Trophoblast cell (in vitro differentiated cells and primary cell): ENCODE measurements at regions not wholly inside any gene's neighbourhood (a gene's known extent, or its start where the extent isn't known, plus 50 kb on each side); places are given as distances from the start of the nearest gene placed in this dataset.

Experiments
- DNase-seq, 2 donors: peaks; one replicate each; pipeline ENCODE4 v3.0.0-alpha.2; 2016
- H2AFZ ChIP-seq: 2 replicates; pipeline ENCODE4 v1.6.1; 2013; ENCODE audit warnings: low read length, moderate library complexity, mild to moderate bottlenecking; ENCODE audit not compliant: insufficient read depth, poor library complexity
- H2AK5ac ChIP-seq: 2 replicates; pipeline ENCODE4 v1.6.1; 2013; ENCODE audit warnings: mild to moderate bottlenecking, low read length
- H2BK120ac ChIP-seq: 2 replicates; pipeline ENCODE4 v1.6.1; 2013; ENCODE audit warnings: low read length, mild to moderate bottlenecking, moderate library complexity; ENCODE audit not compliant: insufficient read depth, poor library complexity
- H2BK12ac ChIP-seq: 2 replicates; pipeline ENCODE4 v1.6.1; 2013; ENCODE audit warnings: mild to moderate bottlenecking, low read length, moderate library complexity
- H2BK5ac ChIP-seq: 2 replicates; pipeline ENCODE4 v1.6.1; 2013; ENCODE audit warnings: low read length, low read depth, moderate library complexity, mild to moderate bottlenecking; ENCODE audit not compliant: poor library complexity
- H3K14ac ChIP-seq: 2 replicates; pipeline ENCODE4 v1.6.1; 2013; ENCODE audit warnings: mild to moderate bottlenecking, low read length
- H3K18ac ChIP-seq: 2 replicates; pipeline ENCODE4 v1.6.1; 2013; ENCODE audit warnings: mild to moderate bottlenecking, low read length
- H3K23ac ChIP-seq: 2 replicates; pipeline ENCODE4 v1.6.1; 2013; ENCODE audit warnings: low read length
- H3K27ac ChIP-seq: 2 replicates; pipeline ENCODE4 v1.5.1; 2013; ENCODE audit warnings: low read depth, mild to moderate bottlenecking, inconsistent platforms, low read length, moderate library complexity
- H3K27me3 ChIP-seq: 2 replicates; pipeline ENCODE4 v1.6.1; 2013; ENCODE audit warnings: inconsistent platforms, mild to moderate bottlenecking, low read length, moderate library complexity; ENCODE audit not compliant: insufficient read depth
- H3K36me3 ChIP-seq, 2 experiments: 1 replicate in 1 of 2; 2 replicates in 1 of 2; pipeline ENCODE4 v1.6.1; 2013; ENCODE audit warnings: low read length in 2 of 2, mild to moderate bottlenecking in 2 of 2, moderate library complexity in 1 of 2; ENCODE audit not compliant: insufficient read depth in 2 of 2, control insufficient read depth in 1 of 2
- H3K4ac ChIP-seq: 2 replicates; pipeline ENCODE4 v1.6.1; 2013; ENCODE audit warnings: low read depth, mild to moderate bottlenecking, low read length, moderate library complexity
- H3K4me1 ChIP-seq, 2 experiments: 1 replicate in 1 of 2; 2 replicates in 1 of 2; pipeline ENCODE4 v1.6.1; 2013; ENCODE audit warnings: low read length in 2 of 2, mild to moderate bottlenecking in 2 of 2, moderate library complexity in 1 of 2; ENCODE audit not compliant: insufficient read depth in 2 of 2, control insufficient read depth in 1 of 2
- H3K4me2 ChIP-seq: 2 replicates; pipeline ENCODE4 v1.6.1; 2013; ENCODE audit warnings: inconsistent platforms, mild to moderate bottlenecking, low read length, moderate library complexity
- H3K4me3 ChIP-seq: 2 replicates; pipeline ENCODE4 v1.5.1; 2013; ENCODE audit warnings: mild to moderate bottlenecking, low read depth, low read length, inconsistent platforms
- H3K79me1 ChIP-seq: one replicate; pipeline ENCODE4 v1.6.1; 2013; ENCODE audit warnings: low read length
- H3K79me2 ChIP-seq: 2 replicates; pipeline ENCODE4 v1.6.1; 2013; ENCODE audit warnings: low read length, mild to moderate bottlenecking; ENCODE audit not compliant: control insufficient read depth, insufficient read depth, poor library complexity
- H3K9ac ChIP-seq: 2 replicates; pipeline ENCODE4 v1.6.1; 2013; ENCODE audit warnings: mild to moderate bottlenecking, low read length
- H3K9me3 ChIP-seq: 2 replicates; pipeline ENCODE4 v1.6.1; 2013; ENCODE audit warnings: low read depth, mild to moderate bottlenecking, control low read depth, inconsistent platforms, low read length; ENCODE audit not compliant: insufficient read depth
- H4K12ac ChIP-seq: 2 replicates; pipeline ENCODE4 v1.6.1; 2013; ENCODE audit warnings: low read depth, mild to moderate bottlenecking, low read length, moderate library complexity
- H4K8ac ChIP-seq: 2 replicates; pipeline ENCODE4 v1.6.1; 2013; ENCODE audit warnings: low read depth, mild to moderate bottlenecking, low read length, moderate library complexity
- H4K91ac ChIP-seq: one replicate; pipeline ENCODE4 v1.6.1; 2013; ENCODE audit warnings: low read depth, mild to moderate bottlenecking, low read length, moderate library complexity
- WGBS: extraction: QIAGEN DNeasy Blood & Tissue Kit; methylation state at CpG from one replicate; pipeline ENCODE4 v1.1.7; 2013; ENCODE audit warnings: missing lambda C conversion rate; ENCODE audit not compliant: insufficient read length, insufficient coverage; ENCODE audit errors: extremely low coverage; 5-methylcytosine and 5-hydroxymethylcytosine counted together

- Histone ChIP-seq H3K4me3 (no peak overlapping the region), H3K14ac (no peak overlapping the region), H3K4ac (no peak overlapping the region), H3K9ac (no peak overlapping the region), H2BK12ac (no peak overlapping the region), H3K18ac (no peak overlapping the region), H3K4me2 (no peak overlapping the region), H3K36me3 (no peaks in the 10 kb centered on the region), H4K12ac (no peak overlapping the region), H2AFZ (no peak overlapping the region), H3K79me2 (no peaks in the 10 kb centered on the region), H2BK120ac (no peak overlapping the region), H3K27me3 (no peaks in the 10 kb centered on the region), H2AK5ac (no peak overlapping the region), H2BK5ac (no peak overlapping the region), H3K4me1 (peaks cover 4 to 5% of the 10 kb centered on the region in 2 experiments), H3K9me3 (no peaks in the 10 kb centered on the region), H3K27ac (no peak overlapping the region), H4K8ac (no peak overlapping the region), H3K79me1 (peaks cover 5% of the 10 kb centered on the region), H3K23ac (no peak overlapping the region), H4K91ac (no peak overlapping the region)
- WGBS, result no CpG with 5 or more reads among the region's 7 CpGs
- no peak for DNase-seq
These were observed 170.7 kb upstream of the SOX11 start for GRCh38 chr2:5521461-5521860.

- no CpG with 5 or more reads among the region's 1 CpG for WGBS
- H4K91ac ChIP-seq, result no peak overlapping the region
- H2AFZ ChIP-seq, result no peak overlapping the region
- H4K12ac ChIP-seq, result no peak overlapping the region
- no peak overlapping the region for H3K4me3 ChIP-seq
- no peaks in the 10 kb centered on the region for H3K27me3 ChIP-seq
- no peak for DNase-seq
- H3K79me2 ChIP-seq, result no peaks in the 10 kb centered on the region
- no peak overlapping the region for H3K4ac ChIP-seq
- H3K23ac ChIP-seq, result no peak overlapping the region
- no peak overlapping the region for H3K27ac ChIP-seq
- H3K79me1 ChIP-seq, result peaks cover 5% of the 10 kb centered on the region
- H2BK5ac ChIP-seq, result no peak overlapping the region
- no peak overlapping the region for H2BK120ac ChIP-seq
- H3K4me1 ChIP-seq, result peaks cover 4 to 5% of the 10 kb centered on the region in 2 experiments
- no peaks in the 10 kb centered on the region for H3K36me3 ChIP-seq
- H3K9ac ChIP-seq, result no peak overlapping the region
- no peaks in the 10 kb centered on the region for H3K9me3 ChIP-seq
- H2AK5ac ChIP-seq, result no peak overlapping the region
- H3K4me2 ChIP-seq, result no peak overlapping the region
- no peak overlapping the region for H4K8ac ChIP-seq
- H2BK12ac ChIP-seq, result no peak overlapping the region
- H3K18ac ChIP-seq, result no peak overlapping the region
- no peak overlapping the region for H3K14ac ChIP-seq
These were observed 167.6 kb upstream of the SOX11 start for GRCh38 chr2:5524551-5524950.

- no peak overlapping the region for H3K18ac ChIP-seq
- no peak overlapping the region for H3K4me3 ChIP-seq
- H2BK120ac ChIP-seq, result no peak overlapping the region
- H2BK5ac ChIP-seq, result no peak overlapping the region
- no peak overlapping the region for H3K4ac ChIP-seq
- H3K79me1 ChIP-seq, result no peaks in the 10 kb centered on the region
- no peaks in the 10 kb centered on the region for H3K4me1 ChIP-seq
- H4K8ac ChIP-seq, result no peak overlapping the region
- no peaks in the 10 kb centered on the region for H3K79me2 ChIP-seq
- no peak overlapping the region for H4K91ac ChIP-seq
- H3K23ac ChIP-seq, result no peak overlapping the region
- no peak overlapping the region for H3K9ac ChIP-seq
- no peak overlapping the region for H3K27ac ChIP-seq
- DNase-seq, result no peak
- H3K14ac ChIP-seq, result no peak overlapping the region
- no CpG with 5 or more reads among the region's 8 CpGs for WGBS
- no peak overlapping the region for H2AK5ac ChIP-seq
- no peaks in the 10 kb centered on the region for H3K9me3 ChIP-seq
- no peaks in the 10 kb centered on the region for H3K36me3 ChIP-seq
- no peaks in the 10 kb centered on the region for H3K27me3 ChIP-seq
- H4K12ac ChIP-seq, result no peak overlapping the region
- H2BK12ac ChIP-seq, result no peak overlapping the region
- no peak overlapping the region for H2AFZ ChIP-seq
- no peak overlapping the region for H3K4me2 ChIP-seq
These were observed 163.5 kb upstream of the SOX11 start for GRCh38 chr2:5528706-5529105.

GRCh38 chr2:5530011-5530696 lies 162.0 kb upstream of the SOX11 start:
- no peaks in the 10 kb centered on the region for H3K79me1 ChIP-seq
- no peak overlapping the region for H2AK5ac ChIP-seq
- H2BK12ac ChIP-seq, result peak overlapping the region; percentile 53
- WGBS, result no CpG with 5 or more reads among the region's 11 CpGs
- H3K4me2 ChIP-seq, result no peak overlapping the region
- no peaks in the 10 kb centered on the region for H3K79me2 ChIP-seq
- H2BK120ac ChIP-seq, result no peak overlapping the region
- H4K12ac ChIP-seq, result no peak overlapping the region
- H3K4ac ChIP-seq, result no peak overlapping the region
- H3K9me3 ChIP-seq, result no peaks in the 10 kb centered on the region
- no peak overlapping the region for H3K9ac ChIP-seq
- H3K4me3 ChIP-seq, result no peak overlapping the region
- no peaks in the 10 kb centered on the region for H3K4me1 ChIP-seq
- DNase-seq, result no peak
- no peak overlapping the region for H3K14ac ChIP-seq
- no peak overlapping the region for H3K18ac ChIP-seq
- no peak overlapping the region for H2AFZ ChIP-seq
- H4K8ac ChIP-seq, result no peak overlapping the region
- no peak overlapping the region for H3K23ac ChIP-seq
- no peak overlapping the region for H2BK5ac ChIP-seq
- no peak overlapping the region for H3K27ac ChIP-seq
- no peaks in the 10 kb centered on the region for H3K27me3 ChIP-seq
- H3K36me3 ChIP-seq, result no peaks in the 10 kb centered on the region
- no peak overlapping the region for H4K91ac ChIP-seq
